ENCODE measurements at regions not wholly inside any gene's neighbourhood (a gene's known extent, or its start where the extent isn't known, plus 50 kb on each side); places are given as distances from the start of the nearest gene placed in this dataset.

DNA sequence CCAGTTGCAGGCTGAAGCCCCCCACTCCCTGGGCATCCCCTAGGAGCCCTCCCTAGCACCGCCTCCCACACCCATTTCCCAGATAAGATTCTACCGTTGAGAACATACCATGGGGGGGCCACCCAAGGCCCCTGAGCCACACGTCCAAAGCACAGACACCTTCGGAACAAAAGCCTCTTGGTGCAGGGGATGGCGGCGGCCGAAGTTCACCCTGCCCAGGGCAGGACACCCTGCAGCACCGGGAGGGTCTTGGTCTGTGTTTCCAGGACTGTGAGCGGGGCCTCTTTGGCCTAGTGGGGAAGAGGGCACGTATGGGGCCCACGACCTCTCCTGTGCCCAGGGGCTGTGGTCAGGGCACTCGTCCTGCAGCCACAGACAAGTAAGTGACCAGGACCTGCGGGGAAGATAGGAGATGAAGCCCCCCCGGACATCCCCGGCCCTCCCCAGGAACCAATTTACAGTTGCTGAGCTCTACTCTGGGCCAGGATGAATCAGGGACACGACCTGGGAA is 154.3 kb upstream of the C14orf180 start:
- H3K27me3 Mint-ChIP-seq (ENCODE audit: low read depth), result no peaks in the 10 kb centered on the region
- H3K4me1 Mint-ChIP-seq (ENCODE audit: low read depth), result no peaks in the 10 kb centered on the region
- DNase-seq (no peak), ATAC-seq (replicated peaks in 1 of 2) (no peak)
- H3K9me3 Mint-ChIP-seq, result no peaks in the 10 kb centered on the region
- no peaks in the 10 kb centered on the region for H3K36me3 Mint-ChIP-seq (ENCODE audit: insufficient read depth in 2 of 2)
- H3K4me3 Mint-ChIP-seq, result no peak overlapping the region
- no peak overlapping the region for H3K27ac Mint-ChIP-seq

DNA sequence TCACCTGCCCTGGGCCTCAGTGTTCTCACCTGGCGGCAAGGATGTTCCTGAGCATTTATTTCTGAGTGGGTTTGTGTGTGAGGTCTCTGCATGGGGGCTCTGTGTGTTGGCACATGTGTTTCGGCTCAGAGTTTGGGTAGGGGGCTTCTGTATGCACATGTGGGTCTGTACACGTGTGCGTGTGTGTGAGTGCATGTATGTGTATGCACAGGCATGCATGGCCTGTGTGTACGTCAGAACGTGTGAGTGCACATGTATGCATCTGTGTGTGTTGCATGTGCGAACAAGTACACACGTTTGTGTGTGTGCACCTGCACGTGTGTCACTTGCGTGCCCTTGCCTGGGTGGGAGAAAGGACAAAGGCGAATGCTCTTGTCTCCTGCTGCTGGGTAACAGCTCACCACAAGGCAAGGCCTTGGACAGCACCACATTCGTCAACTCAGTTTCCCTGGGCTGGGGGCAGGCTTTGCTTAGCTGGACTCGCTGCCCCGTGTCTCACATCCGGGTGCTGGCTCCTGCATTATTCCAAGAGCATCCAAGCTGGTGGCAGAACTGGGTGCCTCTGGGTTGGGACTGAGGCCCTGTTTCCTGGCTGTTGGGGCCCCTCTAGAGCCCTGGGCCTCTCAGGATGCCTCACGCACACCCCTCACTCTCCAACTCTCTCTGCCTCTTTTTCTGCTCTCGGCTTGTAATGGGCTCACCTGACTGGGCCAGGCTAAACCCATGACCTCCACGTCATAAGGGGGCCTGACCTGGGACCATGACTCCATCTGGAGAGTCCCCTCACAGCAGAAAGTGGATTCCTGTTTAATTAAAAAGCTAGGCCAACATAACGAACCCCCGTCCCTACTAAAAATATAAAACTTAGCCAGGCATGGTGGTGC is 153.6 kb upstream of the C14orf180 start:
- Mint-ChIP-seq H3K4me3 (no peak overlapping the region), H3K4me1 (ENCODE audit: low read depth) (no peaks in the 10 kb centered on the region)
- no peak for DNase-seq

DNA sequence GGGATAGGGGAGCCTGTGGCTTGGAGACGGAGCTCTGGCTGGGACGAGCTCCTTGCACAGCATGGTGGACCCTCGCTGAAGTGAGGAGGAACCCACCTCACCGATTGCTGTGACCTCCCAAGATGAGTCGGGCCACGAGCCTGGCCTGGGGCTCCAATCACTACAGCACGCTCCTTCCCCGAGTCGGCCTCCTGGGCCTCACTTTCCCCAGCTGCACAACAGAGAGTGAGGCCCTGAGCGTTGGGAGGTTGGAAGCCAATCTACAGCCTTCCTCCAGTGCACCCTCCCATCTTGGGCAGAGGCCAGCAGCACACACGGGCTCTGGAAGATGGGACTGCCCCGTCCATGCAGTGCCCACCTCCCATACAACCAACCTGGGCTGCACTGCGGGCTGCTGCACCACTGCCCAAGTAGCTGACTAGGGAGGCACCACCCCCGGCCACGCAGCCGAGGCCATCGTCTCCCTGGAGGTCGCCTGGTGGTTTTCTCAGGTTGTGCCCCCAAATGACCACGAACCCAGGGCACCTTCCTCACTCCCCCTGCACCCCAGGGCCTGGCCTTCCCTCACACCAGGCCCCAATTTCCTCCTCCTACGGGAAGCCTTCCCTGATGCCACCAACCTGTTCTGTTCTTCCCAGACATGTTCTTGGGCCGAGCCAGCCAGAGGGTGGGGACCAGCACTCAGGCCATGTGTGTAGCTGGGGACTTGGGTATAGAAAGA is 152.3 kb upstream of the C14orf180 start:
- Mint-ChIP-seq H3K4me3 (no peak overlapping the region), H3K27me3 (ENCODE audit: low read depth) (no peaks in the 10 kb centered on the region), H3K9me3 (no peaks in the 10 kb centered on the region), H3K27ac (no peak overlapping the region), H3K36me3 (ENCODE audit: insufficient read depth in 2 of 2) (no peaks in the 10 kb centered on the region), H3K4me1 (ENCODE audit: low read depth) (no peaks in the 10 kb centered on the region)
- no peak for ATAC-seq (replicated peaks in 1 of 2)
- no peak for DNase-seq

More for the DNA sequence above, 153.6 kb upstream of the C14orf180 start:
- Mint-ChIP-seq H3K27me3 (ENCODE audit: low read depth) (no peaks in the 10 kb centered on the region), H3K9me3 (no peaks in the 10 kb centered on the region), H3K27ac (no peak overlapping the region), H3K36me3 (ENCODE audit: insufficient read depth in 2 of 2) (no peaks in the 10 kb centered on the region)
- no peak for ATAC-seq (replicated peaks in 1 of 2)

GRCh38 chr14:104428333-104428851 is 151.2 kb upstream of the C14orf180 start:
- H3K4me3 Mint-ChIP-seq, result no peak overlapping the region
- ATAC-seq (replicated peaks in 1 of 2), result no peak
- H3K27ac Mint-ChIP-seq, result no peak overlapping the region
- no peaks in the 10 kb centered on the region for H3K9me3 Mint-ChIP-seq
- DNase-seq, result no peak
- H3K4me1 Mint-ChIP-seq (ENCODE audit: low read depth), result no peaks in the 10 kb centered on the region
- H3K36me3 Mint-ChIP-seq (ENCODE audit: insufficient read depth in 2 of 2), result no peaks in the 10 kb centered on the region
- no peaks in the 10 kb centered on the region for H3K27me3 Mint-ChIP-seq (ENCODE audit: low read depth)

DNA sequence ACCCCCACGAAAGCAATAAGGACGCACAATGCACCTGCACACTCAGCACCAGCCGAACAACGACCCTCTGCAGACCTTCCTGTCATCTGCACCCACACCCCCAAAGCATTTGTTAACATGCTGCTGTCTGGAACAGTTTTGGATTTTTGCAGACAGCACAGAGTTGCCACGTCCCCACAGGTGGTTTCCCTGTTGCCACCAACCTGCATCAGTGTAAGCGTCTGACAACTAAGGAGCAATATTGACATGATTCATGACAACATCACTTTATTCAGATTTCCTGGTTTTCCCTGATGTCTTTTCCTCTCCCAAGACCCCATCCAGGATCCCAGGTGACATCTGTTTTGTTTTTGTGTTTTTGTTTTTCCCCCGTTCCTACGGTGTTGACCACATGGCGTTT is 150.7 kb upstream of the C14orf180 start:
- Mint-ChIP-seq H3K4me1 (ENCODE audit: low read depth) (no peaks in the 10 kb centered on the region), H3K27ac (no peak overlapping the region), H3K27me3 (ENCODE audit: low read depth) (no peaks in the 10 kb centered on the region), H3K9me3 (no peaks in the 10 kb centered on the region), H3K36me3 (ENCODE audit: insufficient read depth in 2 of 2) (no peaks in the 10 kb centered on the region), H3K4me3 (no peak overlapping the region)
- no peak for DNase-seq
- ATAC-seq (replicated peaks in 1 of 2), result no peak

DNA sequence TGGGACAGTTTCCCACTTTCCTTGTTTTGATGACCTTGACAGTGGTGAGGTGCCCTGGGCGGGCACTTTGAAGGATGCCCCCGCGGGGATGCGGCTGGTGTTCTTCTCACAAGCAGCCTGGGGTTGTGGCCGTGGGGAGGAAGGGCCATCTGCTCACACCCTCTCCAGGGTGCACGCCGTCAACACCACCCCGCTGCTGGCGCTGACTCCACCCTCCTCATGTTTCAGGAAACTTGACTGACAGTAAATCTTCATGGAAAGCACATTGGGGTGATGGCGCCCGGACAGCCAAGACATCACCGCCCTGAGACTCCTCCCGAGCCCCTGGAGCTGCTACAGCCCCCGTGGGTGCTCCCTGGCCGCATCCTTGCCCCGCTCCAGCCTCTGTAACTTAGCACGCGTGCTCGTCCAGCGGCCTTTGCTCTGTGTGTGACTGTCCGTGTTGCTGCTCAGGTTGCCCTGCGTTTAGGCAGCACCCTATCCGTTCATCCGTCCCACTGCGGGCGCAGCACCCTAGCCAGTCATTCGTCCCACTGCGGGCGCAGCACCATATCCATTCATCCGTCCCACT is 150.2 kb upstream of the C14orf180 start:
- no peak for DNase-seq
- no peaks in the 10 kb centered on the region for H3K27me3 Mint-ChIP-seq (ENCODE audit: low read depth)
- H3K36me3 Mint-ChIP-seq (ENCODE audit: insufficient read depth in 2 of 2), result no peaks in the 10 kb centered on the region

GRCh38 chr14:104431351-104431928 is 148.1 kb upstream of the C14orf180 start:
- H3K27ac Mint-ChIP-seq, result no peak overlapping the region
- no peak for DNase-seq
- ATAC-seq (replicated peaks in 1 of 2), result no peak
- no peaks in the 10 kb centered on the region for H3K9me3 Mint-ChIP-seq
- H3K36me3 Mint-ChIP-seq (ENCODE audit: insufficient read depth in 2 of 2), result no peaks in the 10 kb centered on the region
- no peak overlapping the region for H3K4me3 Mint-ChIP-seq
- H3K4me1 Mint-ChIP-seq (ENCODE audit: low read depth), result no peaks in the 10 kb centered on the region
- H3K27me3 Mint-ChIP-seq (ENCODE audit: low read depth), result no peaks in the 10 kb centered on the region

More for the DNA sequence above, 150.2 kb upstream of the C14orf180 start:
- no peak overlapping the region for H3K27ac Mint-ChIP-seq
- H3K9me3 Mint-ChIP-seq, result no peaks in the 10 kb centered on the region
- no peaks in the 10 kb centered on the region for H3K4me1 Mint-ChIP-seq (ENCODE audit: low read depth)
- no peak for ATAC-seq (replicated peaks in 1 of 2)
- H3K4me3 Mint-ChIP-seq, result no peak overlapping the region

- ATAC-seq (replicated peaks in 1 of 2) (no peak), DNase-seq (no peak)
- Mint-ChIP-seq H3K36me3 (ENCODE audit: insufficient read depth in 2 of 2) (no peaks in the 10 kb centered on the region), H3K4me3 (no peak overlapping the region), H3K27ac (no peak overlapping the region), H3K9me3 (no peaks in the 10 kb centered on the region), H3K4me1 (ENCODE audit: low read depth) (no peaks in the 10 kb centered on the region), H3K27me3 (ENCODE audit: low read depth) (no peaks in the 10 kb centered on the region)
Measured at GRCh38 chr14:104431929-104432541, 147.5 kb upstream of the C14orf180 start.

DNA sequence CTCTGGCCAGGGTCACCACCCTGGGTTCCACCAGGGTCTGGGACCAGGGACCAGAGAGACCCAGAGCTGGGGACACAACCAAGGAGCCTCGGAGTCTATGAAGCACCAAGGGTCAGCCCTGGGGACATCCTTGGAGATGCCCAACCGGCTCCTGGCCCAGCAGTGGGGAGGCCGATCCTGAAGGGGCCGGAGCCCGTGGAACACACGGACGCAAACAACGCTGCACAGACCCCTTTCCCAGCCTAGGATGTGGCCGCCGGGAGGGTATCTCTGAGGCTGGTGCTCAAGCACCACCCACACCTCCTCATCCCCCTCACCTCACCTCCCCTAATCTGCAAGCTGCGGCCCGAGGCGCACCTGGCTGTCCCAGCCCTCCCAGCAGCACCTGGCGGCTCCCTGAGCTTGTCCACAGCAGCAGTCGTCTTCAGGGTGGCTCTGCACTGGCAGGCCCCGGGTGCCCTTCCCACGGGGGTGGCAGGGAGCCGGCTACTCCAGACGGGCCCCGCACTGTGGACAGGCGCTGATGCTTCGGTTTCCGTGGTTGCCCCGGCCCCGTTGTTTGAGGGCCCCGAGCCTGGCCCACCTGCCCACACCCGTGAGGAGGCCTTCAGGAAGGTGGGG is 146.8 kb upstream of the C14orf180 start:
- Mint-ChIP-seq H3K27me3 (ENCODE audit: low read depth) (no peaks in the 10 kb centered on the region), H3K36me3 (ENCODE audit: insufficient read depth in 2 of 2) (no peaks in the 10 kb centered on the region), H3K27ac (no peak overlapping the region), H3K4me1 (ENCODE audit: low read depth) (no peaks in the 10 kb centered on the region), H3K4me3 (no peak overlapping the region), H3K9me3 (no peaks in the 10 kb centered on the region)
- DNase-seq (no peak), ATAC-seq (replicated peaks in 1 of 2) (no peak)

GRCh38 chr14:104433401-104434213 is 146.0 kb upstream of the C14orf180 start:
- Mint-ChIP-seq H3K36me3 (ENCODE audit: insufficient read depth in 2 of 2) (no peaks in the 10 kb centered on the region), H3K4me1 (ENCODE audit: low read depth) (no peaks in the 10 kb centered on the region), H3K4me3 (no peak overlapping the region), H3K27me3 (ENCODE audit: low read depth) (no peaks in the 10 kb centered on the region), H3K9me3 (no peaks in the 10 kb centered on the region), H3K27ac (no peak overlapping the region)
- DNase-seq (no peak), ATAC-seq (replicated peaks in 1 of 2) (no peak)

- no peaks in the 10 kb centered on the region for H3K9me3 Mint-ChIP-seq
- H3K36me3 Mint-ChIP-seq (ENCODE audit: insufficient read depth in 2 of 2), result no peaks in the 10 kb centered on the region
- no peak overlapping the region for H3K27ac Mint-ChIP-seq
- H3K27me3 Mint-ChIP-seq (ENCODE audit: low read depth), result no peaks in the 10 kb centered on the region
- ATAC-seq (replicated peaks in 1 of 2), result no peak
- no peak for DNase-seq
- H3K4me3 Mint-ChIP-seq, result no peak overlapping the region
- H3K4me1 Mint-ChIP-seq (ENCODE audit: low read depth), result no peaks in the 10 kb centered on the region
Measured at GRCh38 chr14:104434214-104435076, 145.1 kb upstream of the C14orf180 start.

All from activated T-cell treated with anti-CD3 and anti-CD28 coated beads, Interleukin-2, amount 50 U/mL, for 72 hours (primary cell).